ENCODE measurements at regions not wholly inside any gene's neighbourhood (a gene's known extent, or its start where the extent isn't known, plus 50 kb on each side); places are given as distances from the start of the nearest gene placed in this dataset.

GRCh38 chr16:55145771-55146603, 178.0 kb upstream of the IRX6 start:
- TF ChIP-seq CTCF (IDR thresholded peaks at IDR 0.05) (no peak), POLR2AphosphoS5 (IDR thresholded peaks at IDR 0.05; ENCODE audit: low read depth, low read length) (no peak), TCF7L2 (IDR thresholded peaks at IDR 0.05; ENCODE audit: low read depth, low read length) (no peak)

Data from Panc1 (cell line).